ENCODE measurements at regions not wholly inside any gene's neighbourhood (a gene's known extent, or its start where the extent isn't known, plus 50 kb on each side); places are given as distances from the start of the nearest gene placed in this dataset.

DNA sequence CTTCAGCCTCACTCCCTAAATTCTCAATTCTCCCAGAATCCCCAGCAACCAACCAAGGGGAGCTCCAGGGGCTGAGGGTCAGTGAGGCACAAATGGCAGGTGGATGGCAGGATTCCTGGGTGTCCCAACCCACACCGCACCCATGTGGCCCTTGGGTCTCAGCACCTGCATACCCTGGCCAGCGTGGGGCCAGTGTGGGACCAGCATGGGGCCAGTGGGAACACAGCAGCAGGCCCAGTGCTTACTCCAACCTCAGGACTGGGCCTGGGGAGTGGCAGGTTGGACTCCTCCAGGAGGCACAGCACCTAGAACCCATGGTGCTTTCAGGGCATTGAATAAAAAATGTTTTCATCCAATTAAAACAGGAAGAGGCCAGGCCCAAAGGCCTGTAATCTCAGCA lies 202.0 kb downstream of the TSHZ3 start:
- no peaks in the 10 kb centered on the region for H3K4me1 ChIP-seq (ENCODE audit: control insufficient read depth, extremely low read depth, insufficient read depth, low read length)
- TF ChIP-seq, protein P1, sequence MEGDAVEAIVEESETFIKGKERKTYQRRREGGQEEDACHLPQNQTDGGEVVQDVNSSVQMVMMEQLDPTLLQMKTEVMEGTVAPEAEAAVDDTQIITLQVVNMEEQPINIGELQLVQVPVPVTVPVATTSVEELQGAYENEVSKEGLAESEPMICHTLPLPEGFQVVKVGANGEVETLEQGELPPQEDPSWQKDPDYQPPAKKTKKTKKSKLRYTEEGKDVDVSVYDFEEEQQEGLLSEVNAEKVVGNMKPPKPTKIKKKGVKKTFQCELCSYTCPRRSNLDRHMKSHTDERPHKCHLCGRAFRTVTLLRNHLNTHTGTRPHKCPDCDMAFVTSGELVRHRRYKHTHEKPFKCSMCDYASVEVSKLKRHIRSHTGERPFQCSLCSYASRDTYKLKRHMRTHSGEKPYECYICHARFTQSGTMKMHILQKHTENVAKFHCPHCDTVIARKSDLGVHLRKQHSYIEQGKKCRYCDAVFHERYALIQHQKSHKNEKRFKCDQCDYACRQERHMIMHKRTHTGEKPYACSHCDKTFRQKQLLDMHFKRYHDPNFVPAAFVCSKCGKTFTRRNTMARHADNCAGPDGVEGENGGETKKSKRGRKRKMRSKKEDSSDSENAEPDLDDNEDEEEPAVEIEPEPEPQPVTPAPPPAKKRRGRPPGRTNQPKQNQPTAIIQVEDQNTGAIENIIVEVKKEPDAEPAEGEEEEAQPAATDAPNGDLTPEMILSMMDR (conservative IDR thresholded peaks at IDR 0.05 in 1 of 2, IDR thresholded peaks at IDR 0.05 in 1 of 2; ENCODE audit: low read depth in 1 of 2, low read length in 2 of 2) = no peak
- TF ChIP-seq EZH2 (IDR thresholded peaks at IDR 0.05; ENCODE audit: low read length, missing control alignments) = no peak
- no peaks in the 10 kb centered on the region for H4K20me1 ChIP-seq (ENCODE audit: control insufficient read depth, extremely low read depth, insufficient read depth, low read length)
- no peak overlapping the region for H3K9ac ChIP-seq (ENCODE audit: insufficient read depth, low read length)
- H3K4me2 ChIP-seq (ENCODE audit: extremely low read depth, insufficient read depth, low read length) = no peak overlapping the region
- DNase-seq (ENCODE audit: low read depth in 2 of 2) = no peak
- H3K4me3 ChIP-seq (replicated peaks in 1 of 4; ENCODE audit: control extremely low read depth in 1 of 4, insufficient read depth in 1 of 4, low read depth in 3 of 4, low read length in 4 of 4) = no peak overlapping the region
- H3K27me3 ChIP-seq (ENCODE audit: control insufficient read depth, insufficient read depth, low read length) = no peaks in the 10 kb centered on the region
- H3K79me2 ChIP-seq (ENCODE audit: control insufficient read depth, insufficient read depth, low read length) = no peaks in the 10 kb centered on the region
- H3K36me3 ChIP-seq (ENCODE audit: control insufficient read depth, insufficient read depth, low read length) = no peaks in the 10 kb centered on the region
- H3K9me3 ChIP-seq (ENCODE audit: control insufficient read depth, insufficient read depth, low read depth, low read length) = no peaks in the 10 kb centered on the region
- no peak overlapping the region for H2AFZ ChIP-seq (ENCODE audit: low read length)
- H3K27ac ChIP-seq (ENCODE audit: insufficient read depth, low read length) = no peak overlapping the region

DNA sequence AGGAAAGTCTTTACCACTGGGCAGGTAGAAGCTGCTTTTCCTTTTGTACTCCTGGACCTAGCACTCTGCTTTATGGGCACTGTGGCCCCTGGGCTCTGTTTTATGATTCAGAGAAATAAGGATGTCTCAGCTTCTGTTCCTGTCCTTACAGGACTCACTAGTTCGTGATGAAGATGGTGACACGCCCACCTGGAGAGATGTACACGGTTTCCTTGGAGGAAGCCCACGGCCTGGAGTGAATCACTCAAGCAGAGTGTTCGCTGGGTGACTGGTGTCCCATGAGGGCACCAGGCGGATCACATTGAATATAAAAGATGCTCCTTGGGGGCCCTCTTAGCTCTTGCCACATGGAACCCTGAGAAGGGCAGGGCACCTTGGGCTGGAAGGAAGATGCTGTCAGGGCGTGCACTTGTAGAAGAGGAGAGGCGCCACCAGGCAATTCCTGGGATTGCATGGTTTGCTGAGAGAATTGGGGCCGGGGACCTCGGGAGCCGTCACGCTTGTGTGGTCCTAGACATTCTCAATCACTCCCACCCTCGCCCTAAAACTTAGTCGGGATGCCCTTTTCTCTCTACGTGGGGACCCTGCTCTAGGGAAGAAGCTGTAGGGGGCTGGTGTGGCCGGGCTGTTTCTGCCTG lies 202.6 kb downstream of the TSHZ3 start:
- Histone ChIP-seq H4K20me1 (ENCODE audit: control insufficient read depth, extremely low read depth, insufficient read depth, low read length) (no peaks in the 10 kb centered on the region), H3K9ac (ENCODE audit: insufficient read depth, low read length) (no peak overlapping the region), H3K9me3 (ENCODE audit: control insufficient read depth, insufficient read depth, low read depth, low read length) (no peaks in the 10 kb centered on the region), H2AFZ (ENCODE audit: low read length) (no peak overlapping the region), H3K79me2 (ENCODE audit: control insufficient read depth, insufficient read depth, low read length) (no peaks in the 10 kb centered on the region), H3K27me3 (ENCODE audit: control insufficient read depth, insufficient read depth, low read length) (no peaks in the 10 kb centered on the region), H3K4me3 (replicated peaks in 1 of 4; ENCODE audit: control extremely low read depth in 1 of 4, insufficient read depth in 1 of 4, low read depth in 3 of 4, low read length in 4 of 4) (no peak overlapping the region), H3K4me1 (ENCODE audit: control insufficient read depth, extremely low read depth, insufficient read depth, low read length) (no peaks in the 10 kb centered on the region), H3K36me3 (ENCODE audit: control insufficient read depth, insufficient read depth, low read length) (no peaks in the 10 kb centered on the region), H3K4me2 (ENCODE audit: extremely low read depth, insufficient read depth, low read length) (no peak overlapping the region), H3K27ac (ENCODE audit: insufficient read depth, low read length) (no peak overlapping the region)
- TF ChIP-seq, protein P1 (conservative IDR thresholded peaks at IDR 0.05 in 1 of 2, IDR thresholded peaks at IDR 0.05 in 1 of 2; ENCODE audit: low read depth in 1 of 2, low read length in 2 of 2) = no peak
- TF ChIP-seq EZH2 (IDR thresholded peaks at IDR 0.05; ENCODE audit: low read length, missing control alignments) = no peak
- no peak for DNase-seq (ENCODE audit: low read depth in 2 of 2)

DNA sequence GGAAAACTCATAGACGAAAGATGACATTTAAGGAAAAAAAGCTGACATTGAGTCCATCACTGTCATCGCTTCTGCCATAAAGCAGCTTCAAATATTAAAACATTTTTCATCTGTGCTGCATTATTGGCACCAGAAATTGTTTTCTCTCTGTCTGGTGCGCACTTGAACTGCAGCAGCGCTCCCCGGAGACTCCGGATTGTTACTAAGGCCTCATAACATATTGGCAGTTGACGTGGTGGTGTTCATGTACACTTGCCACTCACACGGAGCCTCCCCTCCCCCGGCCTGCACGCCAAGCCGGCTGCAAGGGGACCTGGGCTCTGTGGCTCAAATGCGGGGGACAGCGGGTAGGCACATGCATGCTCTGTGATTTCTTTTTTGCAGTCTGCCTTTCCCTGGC lies 203.2 kb downstream of the TSHZ3 start:
- peaks cover under 1% of the 10 kb centered on the region for H3K4me1 ChIP-seq (ENCODE audit: control insufficient read depth, extremely low read depth, insufficient read depth, low read length)
- no peak overlapping the region for H2AFZ ChIP-seq (ENCODE audit: low read length)
- H3K4me2 ChIP-seq (ENCODE audit: extremely low read depth, insufficient read depth, low read length) = no peak overlapping the region
- no peaks in the 10 kb centered on the region for H3K9me3 ChIP-seq (ENCODE audit: control insufficient read depth, insufficient read depth, low read depth, low read length)
- no peaks in the 10 kb centered on the region for H3K36me3 ChIP-seq (ENCODE audit: control insufficient read depth, insufficient read depth, low read length)
- no peak overlapping the region for H3K9ac ChIP-seq (ENCODE audit: insufficient read depth, low read length)
- no peak overlapping the region for H3K4me3 ChIP-seq (replicated peaks in 1 of 4; ENCODE audit: control extremely low read depth in 1 of 4, insufficient read depth in 1 of 4, low read depth in 3 of 4, low read length in 4 of 4)
- H3K79me2 ChIP-seq (ENCODE audit: control insufficient read depth, insufficient read depth, low read length) = no peaks in the 10 kb centered on the region
- no peak for DNase-seq (ENCODE audit: low read depth in 2 of 2)
- no peaks in the 10 kb centered on the region for H4K20me1 ChIP-seq (ENCODE audit: control insufficient read depth, extremely low read depth, insufficient read depth, low read length)
- H3K27ac ChIP-seq (ENCODE audit: insufficient read depth, low read length) = no peak overlapping the region
- TF ChIP-seq, protein P1 (conservative IDR thresholded peaks at IDR 0.05 in 1 of 2, IDR thresholded peaks at IDR 0.05 in 1 of 2; ENCODE audit: low read depth in 1 of 2, low read length in 2 of 2) = no peak
- no peak for TF ChIP-seq EZH2 (IDR thresholded peaks at IDR 0.05; ENCODE audit: low read length, missing control alignments)
- no peaks in the 10 kb centered on the region for H3K27me3 ChIP-seq (ENCODE audit: control insufficient read depth, insufficient read depth, low read length)

Data from fibroblast of lung (primary cell).